ENCODE measurements at regions not wholly inside any gene's neighbourhood (a gene's known extent, or its start where the extent isn't known, plus 50 kb on each side); places are given as distances from the start of the nearest gene placed in this dataset.

DNA sequence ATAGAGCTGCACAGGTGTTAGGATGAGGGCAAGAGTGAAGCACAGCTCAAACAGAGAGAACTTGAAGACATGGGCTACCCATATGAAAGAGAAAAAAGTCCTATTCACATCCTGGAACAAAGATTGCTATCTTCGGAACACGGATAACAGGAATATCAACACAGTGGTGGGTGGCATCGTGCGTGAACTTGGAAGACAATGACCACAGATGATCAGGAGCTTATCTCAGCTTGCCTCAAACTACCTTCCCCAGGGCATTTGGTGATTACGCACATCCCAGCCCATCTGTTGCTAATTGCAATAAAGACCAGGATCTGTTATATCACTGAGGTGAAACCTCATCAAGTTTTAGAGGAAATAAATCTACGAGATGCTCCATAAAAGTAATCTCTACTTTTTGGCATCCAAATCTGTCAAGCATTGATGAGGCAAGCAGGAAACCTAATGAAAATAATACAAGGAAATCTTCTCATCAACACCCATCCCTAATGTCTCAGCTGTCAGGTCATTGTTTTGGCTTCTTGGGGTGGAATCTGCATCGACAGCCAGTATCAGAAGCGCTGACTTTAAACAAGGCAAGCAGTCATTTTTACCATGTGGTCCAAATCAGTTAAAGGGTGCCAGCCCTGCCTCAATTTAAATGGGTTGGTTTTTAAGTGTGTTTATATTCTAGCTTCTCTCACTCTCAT is 188.2 kb downstream of the SPCS3 start:
- Mint-ChIP-seq H3K4me3 (no peak overlapping the region), H3K27ac (no peak overlapping the region), H3K27me3 (ENCODE audit: low read depth) (peaks cover 21% of the 10 kb centered on the region), H3K36me3 (no peaks in the 10 kb centered on the region), H3K9me3 (peaks cover 11% of the 10 kb centered on the region), H3K4me1 (no peaks in the 10 kb centered on the region)
- TF ChIP-seq, protein P1, sequence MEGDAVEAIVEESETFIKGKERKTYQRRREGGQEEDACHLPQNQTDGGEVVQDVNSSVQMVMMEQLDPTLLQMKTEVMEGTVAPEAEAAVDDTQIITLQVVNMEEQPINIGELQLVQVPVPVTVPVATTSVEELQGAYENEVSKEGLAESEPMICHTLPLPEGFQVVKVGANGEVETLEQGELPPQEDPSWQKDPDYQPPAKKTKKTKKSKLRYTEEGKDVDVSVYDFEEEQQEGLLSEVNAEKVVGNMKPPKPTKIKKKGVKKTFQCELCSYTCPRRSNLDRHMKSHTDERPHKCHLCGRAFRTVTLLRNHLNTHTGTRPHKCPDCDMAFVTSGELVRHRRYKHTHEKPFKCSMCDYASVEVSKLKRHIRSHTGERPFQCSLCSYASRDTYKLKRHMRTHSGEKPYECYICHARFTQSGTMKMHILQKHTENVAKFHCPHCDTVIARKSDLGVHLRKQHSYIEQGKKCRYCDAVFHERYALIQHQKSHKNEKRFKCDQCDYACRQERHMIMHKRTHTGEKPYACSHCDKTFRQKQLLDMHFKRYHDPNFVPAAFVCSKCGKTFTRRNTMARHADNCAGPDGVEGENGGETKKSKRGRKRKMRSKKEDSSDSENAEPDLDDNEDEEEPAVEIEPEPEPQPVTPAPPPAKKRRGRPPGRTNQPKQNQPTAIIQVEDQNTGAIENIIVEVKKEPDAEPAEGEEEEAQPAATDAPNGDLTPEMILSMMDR (IDR thresholded peaks at IDR 0.05; ENCODE audit: unreplicated experiment): no peak
- DNase-seq (ENCODE audit: low spot score in 2 of 2, unreplicated experiment in 2 of 2): no peak

GRCh38 chr4:176508780-176509331 is 189.1 kb downstream of the SPCS3 start:
- Mint-ChIP-seq H3K4me1 (no peaks in the 10 kb centered on the region), H3K4me3 (no peak overlapping the region), H3K36me3 (no peaks in the 10 kb centered on the region), H3K27me3 (ENCODE audit: low read depth) (peaks cover 16% of the 10 kb centered on the region), H3K9me3 (peaks cover 16% of the 10 kb centered on the region), H3K27ac (no peak overlapping the region)
- TF ChIP-seq, protein P1 (IDR thresholded peaks at IDR 0.05; ENCODE audit: unreplicated experiment): no peak
- no peak for DNase-seq (ENCODE audit: low spot score in 2 of 2, unreplicated experiment in 2 of 2)

DNA sequence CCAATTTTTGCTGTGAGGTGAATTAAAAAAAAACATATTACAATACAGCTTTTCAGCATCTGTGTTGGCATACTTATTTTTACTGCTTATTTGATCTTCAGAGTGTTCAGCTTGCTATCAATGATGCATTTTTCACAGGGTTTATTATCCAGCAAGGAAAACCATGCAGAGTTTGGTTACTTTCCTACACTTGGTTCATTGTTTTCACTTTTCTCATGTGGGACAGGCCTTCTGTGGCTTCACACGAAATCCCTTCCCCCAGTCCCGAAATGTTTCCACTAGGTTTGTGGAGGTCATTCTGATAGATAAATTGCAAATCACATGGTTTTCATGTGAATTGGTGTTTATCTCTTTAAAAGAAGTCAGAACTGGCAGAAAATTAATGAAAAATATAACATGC is 205.8 kb downstream of the SPCS3 start:
- Mint-ChIP-seq H3K27me3 (ENCODE audit: low read depth) (no peaks in the 10 kb centered on the region), H3K4me3 (no peak overlapping the region), H3K27ac (no peak overlapping the region), H3K36me3 (no peaks in the 10 kb centered on the region), H3K9me3 (peaks cover 5% of the 10 kb centered on the region), H3K4me1 (peaks cover 11% of the 10 kb centered on the region)
- TF ChIP-seq, protein P1 (IDR thresholded peaks at IDR 0.05; ENCODE audit: unreplicated experiment): no peak
- DNase-seq (ENCODE audit: low spot score in 2 of 2, unreplicated experiment in 2 of 2): no peak

GRCh38 chr4:176526704-176527103 is 206.9 kb downstream of the SPCS3 start:
- TF ChIP-seq, protein P1 (IDR thresholded peaks at IDR 0.05; ENCODE audit: unreplicated experiment): no peak
- Mint-ChIP-seq H3K36me3 (no peaks in the 10 kb centered on the region), H3K27ac (no peak overlapping the region), H3K4me3 (no peak overlapping the region), H3K9me3 (peaks cover 5% of the 10 kb centered on the region), H3K27me3 (ENCODE audit: low read depth) (peaks cover 7% of the 10 kb centered on the region), H3K4me1 (peaks cover 11% of the 10 kb centered on the region)
- DNase-seq (ENCODE audit: low spot score in 2 of 2, unreplicated experiment in 2 of 2): no peak

- DNase-seq (ENCODE audit: low spot score in 2 of 2, unreplicated experiment in 2 of 2): no peak
- H3K27ac Mint-ChIP-seq: no peak overlapping the region
- TF ChIP-seq, protein P1 (IDR thresholded peaks at IDR 0.05; ENCODE audit: unreplicated experiment): no peak
- H3K4me1 Mint-ChIP-seq: peaks cover 11% of the 10 kb centered on the region
- H3K4me3 Mint-ChIP-seq: no peak overlapping the region
- no peaks in the 10 kb centered on the region for H3K9me3 Mint-ChIP-seq
- no peaks in the 10 kb centered on the region for H3K36me3 Mint-ChIP-seq
- H3K27me3 Mint-ChIP-seq (ENCODE audit: low read depth): peaks cover 7% of the 10 kb centered on the region
Observed at GRCh38 chr4:176529574-176529973, 209.8 kb downstream of the SPCS3 start.
